ENCODE measurements at regions not wholly inside any gene's neighbourhood (a gene's known extent, or its start where the extent isn't known, plus 50 kb on each side); places are given as distances from the start of the nearest gene placed in this dataset.

DNA sequence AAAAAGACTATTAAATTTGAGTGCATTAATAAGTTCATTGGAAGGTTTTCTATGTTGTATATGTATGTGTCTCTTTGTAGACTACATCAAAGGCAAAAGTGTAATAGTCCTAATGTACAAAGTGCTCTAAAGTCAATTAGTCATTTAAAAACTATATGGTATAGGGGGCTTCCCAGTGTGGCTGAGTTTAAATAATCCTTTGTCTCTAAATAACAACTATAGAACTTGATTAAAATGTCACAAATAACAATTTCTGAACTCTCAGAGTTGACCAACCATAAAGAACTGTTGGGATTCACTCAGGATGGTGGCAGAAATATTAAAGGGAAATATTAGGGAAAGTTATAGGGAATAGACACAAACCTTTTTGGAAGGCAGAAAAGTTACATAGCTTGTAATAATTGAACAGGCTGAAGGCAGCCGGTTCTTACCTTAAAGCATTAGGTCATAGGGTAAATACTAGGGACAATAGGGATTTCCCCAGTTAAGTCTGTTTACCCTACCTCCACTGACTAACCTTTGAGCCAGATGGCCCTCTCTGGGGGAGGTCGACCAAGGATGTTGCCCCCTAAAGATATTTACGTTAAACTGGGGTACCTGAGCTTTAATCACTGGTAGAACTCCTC lies 1054.2 kb downstream of the ARAP2 start:
- Histone ChIP-seq H3K27ac (no peak overlapping the region), H3K27me3 (no peaks in the 10 kb centered on the region), H3K4me1 (ENCODE audit: low read depth) (no peaks in the 10 kb centered on the region), H3K4me3 (no peak overlapping the region), H3K36me3 (no peaks in the 10 kb centered on the region), H3K9me3 (ENCODE audit: low read depth) (no peaks in the 10 kb centered on the region)
- TF ChIP-seq, protein P1, sequence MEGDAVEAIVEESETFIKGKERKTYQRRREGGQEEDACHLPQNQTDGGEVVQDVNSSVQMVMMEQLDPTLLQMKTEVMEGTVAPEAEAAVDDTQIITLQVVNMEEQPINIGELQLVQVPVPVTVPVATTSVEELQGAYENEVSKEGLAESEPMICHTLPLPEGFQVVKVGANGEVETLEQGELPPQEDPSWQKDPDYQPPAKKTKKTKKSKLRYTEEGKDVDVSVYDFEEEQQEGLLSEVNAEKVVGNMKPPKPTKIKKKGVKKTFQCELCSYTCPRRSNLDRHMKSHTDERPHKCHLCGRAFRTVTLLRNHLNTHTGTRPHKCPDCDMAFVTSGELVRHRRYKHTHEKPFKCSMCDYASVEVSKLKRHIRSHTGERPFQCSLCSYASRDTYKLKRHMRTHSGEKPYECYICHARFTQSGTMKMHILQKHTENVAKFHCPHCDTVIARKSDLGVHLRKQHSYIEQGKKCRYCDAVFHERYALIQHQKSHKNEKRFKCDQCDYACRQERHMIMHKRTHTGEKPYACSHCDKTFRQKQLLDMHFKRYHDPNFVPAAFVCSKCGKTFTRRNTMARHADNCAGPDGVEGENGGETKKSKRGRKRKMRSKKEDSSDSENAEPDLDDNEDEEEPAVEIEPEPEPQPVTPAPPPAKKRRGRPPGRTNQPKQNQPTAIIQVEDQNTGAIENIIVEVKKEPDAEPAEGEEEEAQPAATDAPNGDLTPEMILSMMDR (IDR thresholded peaks at IDR 0.05; ENCODE audit: low read depth, low read length): no peak
- no peak for DNase-seq (ENCODE audit: low read depth in 1 of 2, low spot score in 1 of 2)

DNA sequence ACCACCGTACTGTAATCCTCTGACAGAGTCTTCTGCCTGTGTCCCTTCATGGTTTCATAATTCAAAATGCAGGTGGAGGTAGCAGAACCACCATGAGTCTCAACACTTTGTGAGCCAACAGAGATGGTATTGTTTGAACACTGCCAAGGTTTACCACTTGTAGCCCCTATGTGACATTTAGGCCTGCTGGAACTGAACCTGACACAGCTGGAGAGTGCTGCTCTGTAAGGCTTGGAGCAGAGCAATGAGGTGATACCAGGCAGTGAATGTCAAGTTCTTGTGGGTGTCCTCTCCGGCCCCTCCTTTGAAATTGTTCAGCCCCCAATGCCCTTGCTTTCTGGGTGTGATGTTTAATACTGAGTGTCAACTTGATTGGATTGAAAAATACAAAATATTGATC lies 1042.9 kb downstream of the ARAP2 start:
- H3K4me3 ChIP-seq: no peak overlapping the region
- TF ChIP-seq, protein P1 (IDR thresholded peaks at IDR 0.05; ENCODE audit: low read depth, low read length): no peak
- DNase-seq (ENCODE audit: low read depth in 1 of 2, low spot score in 1 of 2): no peak
- no peaks in the 10 kb centered on the region for H3K9me3 ChIP-seq (ENCODE audit: low read depth)
- no peak overlapping the region for H3K27ac ChIP-seq
- H3K36me3 ChIP-seq: no peaks in the 10 kb centered on the region
- H3K27me3 ChIP-seq: no peaks in the 10 kb centered on the region
- H3K4me1 ChIP-seq (ENCODE audit: low read depth): no peaks in the 10 kb centered on the region

DNA sequence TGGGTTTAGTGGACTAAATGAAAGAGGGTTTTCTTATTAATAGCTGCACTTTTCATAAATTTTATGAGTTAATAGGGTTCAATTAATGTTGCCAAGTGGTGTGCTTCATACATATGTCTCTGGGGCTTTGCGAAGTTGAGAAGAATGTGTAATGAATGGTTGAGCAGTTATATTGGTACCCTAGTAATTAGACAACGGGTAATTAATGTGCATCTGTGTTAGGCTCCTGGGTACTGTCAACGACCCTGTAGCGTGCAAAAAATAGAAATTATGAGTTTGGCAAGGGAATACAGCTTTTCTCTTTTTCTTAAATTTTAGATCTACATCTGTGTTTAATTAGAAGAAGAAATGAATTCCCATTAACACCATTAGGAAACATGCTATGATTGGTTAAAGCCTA lies 1027.7 kb downstream of the ARAP2 start:
- Histone ChIP-seq H3K27ac (no peak overlapping the region), H3K4me3 (no peak overlapping the region), H3K4me1 (ENCODE audit: low read depth) (no peaks in the 10 kb centered on the region), H3K27me3 (no peaks in the 10 kb centered on the region), H3K36me3 (no peaks in the 10 kb centered on the region), H3K9me3 (ENCODE audit: low read depth) (no peaks in the 10 kb centered on the region)
- DNase-seq (ENCODE audit: low read depth in 1 of 2, low spot score in 1 of 2): no peak
- TF ChIP-seq, protein P1 (IDR thresholded peaks at IDR 0.05; ENCODE audit: low read depth, low read length): no peak

DNA sequence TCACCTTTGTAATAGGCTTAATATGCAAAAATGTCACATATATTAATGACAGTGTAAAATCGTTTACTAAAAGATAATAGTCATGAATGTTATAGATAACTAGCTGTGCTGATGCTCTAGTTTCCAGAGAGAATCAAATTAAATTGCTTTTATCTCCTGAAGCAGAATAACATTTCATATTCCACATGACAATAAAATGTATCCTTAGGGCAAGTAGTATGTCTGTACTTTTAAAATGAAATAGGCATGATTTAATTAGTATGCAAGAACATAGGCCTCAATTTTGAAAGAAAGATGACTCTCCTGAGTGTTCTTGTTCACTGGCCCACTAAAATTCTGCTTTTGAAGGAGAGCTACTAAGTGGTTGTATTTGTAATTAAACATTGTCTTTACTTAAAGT lies 1027.0 kb downstream of the ARAP2 start:
- TF ChIP-seq, protein P1 (IDR thresholded peaks at IDR 0.05; ENCODE audit: low read depth, low read length): no peak
- Histone ChIP-seq H3K27me3 (no peaks in the 10 kb centered on the region), H3K36me3 (no peaks in the 10 kb centered on the region), H3K4me1 (ENCODE audit: low read depth) (no peaks in the 10 kb centered on the region), H3K9me3 (ENCODE audit: low read depth) (no peaks in the 10 kb centered on the region), H3K27ac (no peak overlapping the region), H3K4me3 (no peak overlapping the region)
- DNase-seq (ENCODE audit: low read depth in 1 of 2, low spot score in 1 of 2): no peak

DNA sequence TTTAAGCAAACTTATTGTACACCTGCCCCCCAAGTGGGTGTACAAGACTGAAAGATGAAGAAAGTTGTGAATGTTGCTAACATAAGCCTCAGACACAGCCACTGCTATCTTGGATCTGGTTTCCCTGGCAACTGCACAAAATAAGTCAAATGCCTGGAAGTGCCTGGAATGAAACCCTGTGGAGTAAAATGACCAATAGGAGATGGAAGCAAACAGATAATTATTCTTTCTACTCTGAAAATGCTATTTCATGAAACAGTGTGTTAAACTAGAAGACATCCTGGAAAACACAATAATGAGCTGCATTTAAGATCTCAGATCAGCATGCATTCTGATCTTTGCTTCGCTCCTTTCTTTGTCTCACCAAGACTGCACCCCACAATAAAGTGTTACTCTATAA lies 1016.0 kb downstream of the ARAP2 start:
- Histone ChIP-seq H3K4me3 (no peak overlapping the region), H3K36me3 (no peaks in the 10 kb centered on the region), H3K9me3 (ENCODE audit: low read depth) (no peaks in the 10 kb centered on the region), H3K4me1 (ENCODE audit: low read depth) (no peaks in the 10 kb centered on the region), H3K27me3 (no peaks in the 10 kb centered on the region), H3K27ac (no peak overlapping the region)
- TF ChIP-seq, protein P1 (IDR thresholded peaks at IDR 0.05; ENCODE audit: low read depth, low read length): no peak
- no peak for DNase-seq (ENCODE audit: low read depth in 1 of 2, low spot score in 1 of 2)
